H1 (cell line): ENCODE measurements at regions not wholly inside any gene's neighbourhood (a gene's known extent, or its start where the extent isn't known, plus 50 kb on each side); places are given as distances from the start of the nearest gene placed in this dataset.

Source experiments
- CTCF ChIA-PET: fragments of 300-600 bp; sonication (Branson Sonifier 250); formaldehyde crosslinking; loops from one replicate; lab custom pipeline; 2021; ENCODE audit not compliant: partially characterized antibody; lab: Charles Lee
- POLR2A ChIA-PET: fragments of 300-600 bp; sonication (Branson Sonifier 250); formaldehyde crosslinking; loops from one replicate; lab custom pipeline; 2021; ENCODE audit warnings: inconsistent platforms; ENCODE audit not compliant: partially characterized antibody; lab: Charles Lee
- DNase-seq, 2 experiments: peaks; one replicate each; pipeline versions ENCODE4 v3.0.0 to v3.0.0-alpha.2; 2010 to 2022; ENCODE audit warnings: low spot score in 2 of 2, low read depth in 1 of 2, mixed read lengths in 1 of 2
- FAIRE-seq: peaks from 2 replicates; lab custom pipeline; 2011; peaks lifted over from hg19 to GRCh38; lab: Jason Lieb, UNC
- H2AFZ ChIP-seq: 2 replicates; pipeline ENCODE4 v1.8.1; 2012; ENCODE audit warnings: low read length, inconsistent platforms
- H2AK5ac ChIP-seq: 2 replicates; pipeline ENCODE4 v1.6.1; 2013; ENCODE audit warnings: low read depth, low read length
- H2BK120ac ChIP-seq: replicated peaks from 2 replicates; pipeline ENCODE3; 2013; ENCODE audit warnings: low read depth, low read length, inconsistent platforms
- H2BK12ac ChIP-seq: 2 replicates; pipeline ENCODE4 v1.6.1; 2013; ENCODE audit warnings: low read depth, low read length
- H2BK15ac ChIP-seq: 2 replicates; pipeline ENCODE4 v1.6.1; 2013; ENCODE audit warnings: low read length
- H2BK20ac ChIP-seq: 2 replicates; pipeline ENCODE4 v1.6.1; 2013; ENCODE audit warnings: low read length
- H2BK5ac ChIP-seq: 2 replicates; pipeline ENCODE4 v1.6.1; 2013; ENCODE audit warnings: low read depth, low read length
- H3K14ac ChIP-seq: 2 replicates; pipeline ENCODE4 v1.6.1; 2013; ENCODE audit warnings: inconsistent platforms; ENCODE audit not compliant: insufficient read length
- H3K18ac ChIP-seq: 2 replicates; pipeline ENCODE4 v1.6.1; 2013; ENCODE audit warnings: low read length; ENCODE audit errors: extremely low read depth
- H3K23ac ChIP-seq: 2 replicates; pipeline ENCODE4 v1.6.1; 2013; ENCODE audit warnings: inconsistent platforms; ENCODE audit not compliant: insufficient read length
- H3K23me2 ChIP-seq: 2 replicates; pipeline ENCODE4 v1.6.1; 2013; ENCODE audit warnings: low read depth, low read length
- H3K27ac ChIP-seq: 2 replicates; pipeline ENCODE4 v1.6.1; 2011; ENCODE audit warnings: low read depth, low read length, inconsistent platforms
- H3K27me3 ChIP-seq, 4 experiments: replicated peaks in 1 of 4; 1 replicate in 1 of 4; 2 replicates in 3 of 4; pipeline versions ENCODE4 v1.6.1 to v1.8.1; 2011 to 2013; ENCODE audit warnings: low read length in 3 of 4, mild to moderate bottlenecking in 3 of 4, inconsistent platforms in 2 of 4, mixed read lengths in 2 of 4, moderate library complexity in 1 of 4; ENCODE audit not compliant: control insufficient read depth in 3 of 4, insufficient read depth in 3 of 4; ENCODE audit errors: extremely low read depth in 1 of 4
- H3K36me3 ChIP-seq, 4 experiments: 2 replicates each; pipeline versions ENCODE4 v1.6.1 to v1.8.1; 2011 to 2013; ENCODE audit warnings: mild to moderate bottlenecking in 4 of 4, low read length in 3 of 4, moderate library complexity in 2 of 4, control low read depth in 1 of 4, inconsistent platforms in 1 of 4; ENCODE audit not compliant: insufficient read depth in 4 of 4, control insufficient read depth in 2 of 4
- H3K4ac ChIP-seq: replicated peaks from 2 replicates; pipeline ENCODE3; 2013; ENCODE audit warnings: low read length, low read depth, mixed read lengths, inconsistent platforms; ENCODE audit not compliant: insufficient read length
- H3K4me1 ChIP-seq, 4 experiments: replicated peaks in 1 of 4; 1 replicate in 1 of 4; 2 replicates in 3 of 4; pipeline versions ENCODE4 v1.6.1 to v1.8.1; 2011 to 2013; ENCODE audit warnings: low read length in 3 of 4, inconsistent platforms in 2 of 4, mixed read lengths in 1 of 4; ENCODE audit not compliant: insufficient read depth in 4 of 4, control insufficient read depth in 3 of 4
- H3K4me2 ChIP-seq, 2 experiments: 2 replicates each; pipeline versions ENCODE4 v1.6.1 to v1.8.1; 2011 to 2013; ENCODE audit warnings: low read depth in 2 of 2, low read length in 2 of 2, control low read depth in 1 of 2, inconsistent platforms in 1 of 2, mild to moderate bottlenecking in 1 of 2; ENCODE audit not compliant: insufficient read depth in 1 of 2
- H3K4me3 ChIP-seq, 4 experiments: fragments of 200-600, 300-600 bp in 1 of 4; sonication (generic), shearing (Covaris generic), sonication (Bioruptor Twin) in 1 of 4; 2 replicates each; pipeline versions ENCODE4 v1.5.1 to v1.8.1; 2011 to 2016; ENCODE audit warnings: low read length in 4 of 4, low read depth in 3 of 4, control low read depth in 2 of 4, inconsistent platforms in 2 of 4, mild to moderate bottlenecking in 2 of 4, mixed read lengths in 1 of 4, moderate library complexity in 1 of 4; ENCODE audit not compliant: insufficient read depth in 2 of 4; ENCODE audit errors: extremely low read depth in 1 of 4
- H3K56ac ChIP-seq: replicated peaks from 2 replicates; pipeline ENCODE3; 2013; ENCODE audit warnings: low read depth, mild to moderate bottlenecking, mixed read lengths, low read length, inconsistent platforms; ENCODE audit not compliant: insufficient read length
- H3K79me1 ChIP-seq: 2 replicates; pipeline ENCODE4 v1.6.1; 2013; ENCODE audit warnings: low read depth, low read length, control low read depth
- H3K79me2 ChIP-seq, 2 experiments: 2 replicates each; pipeline versions ENCODE4 v1.6.1 to v1.8.1; 2012 to 2013; ENCODE audit warnings: low read length in 2 of 2, mild to moderate bottlenecking in 2 of 2, inconsistent platforms in 1 of 2; ENCODE audit not compliant: insufficient read depth in 2 of 2, control insufficient read depth in 1 of 2
- H3K9ac ChIP-seq, 4 experiments: replicated peaks in 1 of 4; 1 replicate in 1 of 4; 2 replicates in 3 of 4; pipeline versions ENCODE4 v1.6.1 to v1.8.1; 2011 to 2013; ENCODE audit warnings: low read depth in 3 of 4, low read length in 3 of 4, control low read depth in 2 of 4, mild to moderate bottlenecking in 2 of 4, moderate library complexity in 2 of 4, inconsistent platforms in 1 of 4; ENCODE audit errors: extremely low read depth in 1 of 4
- H3K9me3 ChIP-seq, 2 experiments: 2 replicates each; pipeline versions ENCODE4 v1.6.1 to v1.8.1; 2012 to 2013; ENCODE audit warnings: mild to moderate bottlenecking in 2 of 2, moderate library complexity in 2 of 2, control low read depth in 1 of 2, inconsistent platforms in 1 of 2, low read depth in 1 of 2, low read length in 1 of 2, mixed read lengths in 1 of 2; ENCODE audit not compliant: insufficient read depth in 2 of 2
- H4K20me1 ChIP-seq, 2 experiments: replicated peaks in 1 of 2; 2 replicates each; pipeline versions ENCODE3 to v1.8.1; 2011 to 2013; ENCODE audit warnings: inconsistent platforms in 2 of 2, low read length in 2 of 2, mild to moderate bottlenecking in 1 of 2; ENCODE audit not compliant: insufficient read depth in 2 of 2, control insufficient read depth in 1 of 2
- H4K5ac ChIP-seq: 2 replicates; pipeline ENCODE4 v1.6.1; 2013; ENCODE audit warnings: low read length, low read depth, mixed read lengths, inconsistent platforms; ENCODE audit not compliant: insufficient read length
- H4K8ac ChIP-seq: 2 replicates; pipeline ENCODE4 v1.8.0; 2013; ENCODE audit warnings: mild to moderate bottlenecking, moderate library complexity, low read length, inconsistent platforms; ENCODE audit not compliant: insufficient read depth; ENCODE audit errors: extremely low read depth
- H4K91ac ChIP-seq: replicated peaks from 2 replicates; pipeline ENCODE3; 2013; ENCODE audit warnings: low read length, mixed read lengths, inconsistent platforms; ENCODE audit not compliant: insufficient read length
- JUND ChIP-seq: IDR thresholded peaks from 2 replicates; pipeline ENCODE4 v1.6.1; 2011; ENCODE audit warnings: mild to moderate bottlenecking, improper control_type of control experiment, low read length
- SP4 ChIP-seq: IDR thresholded peaks from 2 replicates; pipeline ENCODE4 v1.6.1; 2012; ENCODE audit warnings: low read length, inconsistent platforms
- SRF ChIP-seq: IDR thresholded peaks from 2 replicates; pipeline ENCODE4 v1.6.1; 2011; ENCODE audit warnings: mild to moderate bottlenecking, low read depth, low read length, moderate library complexity
- TBP ChIP-seq: IDR thresholded peaks from 2 replicates; pipeline ENCODE4 v1.6.1; 2011; ENCODE audit warnings: low read depth, low read length, improper control_type of control experiment
- TCF12 ChIP-seq: IDR thresholded peaks from 2 replicates; pipeline ENCODE4 v1.6.1; 2011; ENCODE audit warnings: low read depth, mild to moderate bottlenecking, low read length
- WGBS, 2 experiments: shearing (Covaris generic) in 1 of 2; methylation state at CpG; one replicate each; pipeline versions ENCODE4 v1.1.6 to v1.1.7; 2013 to 2015; ENCODE audit warnings: low lambda C conversion rate in 2 of 2, mixed read lengths in 2 of 2, inconsistent platforms in 1 of 2, low coverage in 1 of 2, missing lambda C conversion rate in 1 of 2; ENCODE audit not compliant: insufficient replicate concordance in 2 of 2, insufficient coverage in 1 of 2, insufficient read length in 1 of 2; ENCODE audit errors: extremely low coverage in 1 of 2, missing lambda C conversion rate in 1 of 2; 5-methylcytosine and 5-hydroxymethylcytosine counted together
- TF ChIP-seq, protein P1 (sequence below): IDR thresholded peaks from 2 replicates; pipeline ENCODE4 v1.6.1; 2011; ENCODE audit warnings: low read depth, mild to moderate bottlenecking, low read length; ENCODE audit not compliant: insufficient read depth

DNA sequence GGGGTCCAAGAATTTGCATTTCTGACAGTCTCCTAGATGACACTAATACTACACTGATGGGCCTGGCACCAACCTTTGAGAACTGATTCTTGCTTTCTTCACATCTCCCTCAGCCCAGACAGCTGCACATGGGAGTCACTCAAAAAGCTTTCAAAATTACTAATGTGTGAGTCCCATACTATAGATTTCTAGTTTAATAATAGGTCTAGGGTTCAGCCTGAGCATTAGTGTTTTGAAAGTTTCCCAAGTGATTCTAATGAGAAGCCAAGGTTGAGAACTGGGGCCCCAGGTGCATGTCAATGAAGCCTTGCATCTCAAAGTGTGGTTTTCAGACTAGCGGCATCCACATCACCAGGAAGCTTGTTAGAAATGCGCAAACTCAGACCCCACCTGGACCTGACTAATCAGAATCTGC is 159.9 kb upstream of the CMC1 start:
- Histone ChIP-seq H2BK120ac (no peak overlapping the region), H2BK15ac (no peak overlapping the region), H4K5ac (no peak overlapping the region), H2AFZ (no peak overlapping the region; the same call in 1 of the 2 replicates), H3K4me1 (peaks cover 2 to 22% (median 19%) of the 10 kb centered on the region in 4 experiments; a peak in 4 of 7 replicates), H4K20me1 (no peaks in the 10 kb centered on the region), H3K4ac (no peak overlapping the region), H3K27me3 (peaks cover 0 to 1% (median 0%) of the 10 kb centered on the region in 4 experiments; a peak in 1 of 7 replicates), H2BK5ac (no peak overlapping the region), H4K8ac (no peak overlapping the region)
- POLR2A ChIA-PET = no interaction called here
- TF ChIP-seq SP4 (no peak), JUND (no peak), TCF12 (0 out of 2 replicates have a peak, but pooled peaks have one; percentile 39), SRF (no peak), TBP (no peak)
- TF ChIP-seq, protein P1, sequence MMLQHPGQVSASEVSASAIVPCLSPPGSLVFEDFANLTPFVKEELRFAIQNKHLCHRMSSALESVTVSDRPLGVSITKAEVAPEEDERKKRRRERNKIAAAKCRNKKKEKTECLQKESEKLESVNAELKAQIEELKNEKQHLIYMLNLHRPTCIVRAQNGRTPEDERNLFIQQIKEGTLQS = no peak
- TF ChIP-seq, all 59 proteins: peak for 1
- H3K27ac ChIP-seq = no peak overlapping the region; the same call in 1 of the 2 replicates
- H3K79me2 ChIP-seq = no peaks in the 10 kb centered on the region
- no peak overlapping the region for H3K18ac ChIP-seq
- H3K79me1 ChIP-seq = no peaks in the 10 kb centered on the region
- H3K9ac ChIP-seq = no peak overlapping the region
- H3K56ac ChIP-seq = no peak overlapping the region
- 5% methylated on average over 2 of the region's 2 CpGs; no CpG with 5 or more reads in 1 of the 2 experiments for WGBS, 2 experiments
- no peak overlapping the region for H2BK12ac ChIP-seq
- no peak for FAIRE-seq
- H2BK20ac ChIP-seq = no peak overlapping the region
- no peak overlapping the region for H3K14ac ChIP-seq
- CTCF ChIA-PET = no interaction called here
- H3K9me3 ChIP-seq = no peaks in the 10 kb centered on the region
- H3K23me2 ChIP-seq = no peaks in the 10 kb centered on the region
- H4K91ac ChIP-seq = no peak overlapping the region
- DNase-seq = peak in 1 of 2 experiments; percentile 23
- H3K36me3 ChIP-seq = no peaks in the 10 kb centered on the region
- no peak overlapping the region for H2AK5ac ChIP-seq
- peak overlapping the region; percentile 41 to 52 for H3K4me2 ChIP-seq
- peak overlapping the region in 1 of 4 experiments; percentile 41; a peak in 3 of 8 replicates for H3K4me3 ChIP-seq
- H3K23ac ChIP-seq = no peak overlapping the region
